ENCODE measurements at regions not wholly inside any gene's neighbourhood (a gene's known extent, or its start where the extent isn't known, plus 50 kb on each side); places are given as distances from the start of the nearest gene placed in this dataset.
A peak's percentile ranks its signal among the peaks of the same experiment; 100 is the strongest.

- intact Hi-C loops (cut with micrococcal nuclease): loop anchor here (5.0 kb wide), 1 partner anchor 61 kb away; no protein-coding TSS in a partner anchor
- Histone ChIP-seq H3K9me3 (replicated peaks in 1 of 2; ENCODE audit: control insufficient read depth in 1 of 2, insufficient read depth in 1 of 2, low read length in 2 of 2) (no peaks in the 10 kb centered on the region), H3K4me3 (replicated peaks in 1 of 3; ENCODE audit: low read depth in 2 of 3, low read length in 3 of 3) (peak overlapping the region in 1 of 3 experiments; percentile 15), H3K9ac (ENCODE audit: insufficient read depth, low read length, poor library complexity, severe bottlenecking) (no peak overlapping the region), H3K79me2 (ENCODE audit: insufficient read depth, low read length) (no peaks in the 10 kb centered on the region), H3K27me3 (ENCODE audit: control insufficient read depth in 2 of 2, insufficient read depth in 2 of 2, low read length in 2 of 2) (no peaks in the 10 kb centered on the region), H4K20me1 (ENCODE audit: insufficient read depth, low read length) (no peaks in the 10 kb centered on the region), H3K27ac (ENCODE audit: low read depth in 1 of 2, low read length in 2 of 2) (peak overlapping the region in 1 of 2 donors; percentile 29), H3K4me1 (ENCODE audit: control insufficient read depth in 1 of 2, insufficient read depth in 2 of 2, low read length in 2 of 2) (peaks cover 49 to 52% of the 10 kb centered on the region in 2 donors), H3K4me2 (replicated peaks; ENCODE audit: extremely low read depth, low read length, poor library complexity, severe bottlenecking) (peak overlapping the region; percentile 13), H2AFZ (ENCODE audit: insufficient read depth, low read depth, low read length, poor library complexity, severe bottlenecking) (no peak overlapping the region), H3K36me3 (replicated peaks in 1 of 2; ENCODE audit: control insufficient read depth in 1 of 2, insufficient read depth in 2 of 2, low read length in 2 of 2) (no peaks in the 10 kb centered on the region)
- Mint-ChIP-seq H3K27me3 (ENCODE audit: low read depth in 3 of 3) (peaks cover 0 to 5% (median 5%) of the 10 kb centered on the region in 3 donors), H3K9me3 (peaks cover 0 to 2% (median 0%) of the 10 kb centered on the region in 7 donors), H3K4me1 (peaks cover 52% of the 10 kb centered on the region), H3K4me3 (no peak overlapping the region), H3K27ac (peak overlapping the region in 1 of 7 donors; percentile 33), H3K36me3 (no peaks in the 10 kb centered on the region)
- DNase-seq: no peak
- TF ChIP-seq CTCF (IDR thresholded peaks at IDR 0.05): no peak
- WGBS (ENCODE audit: insufficient coverage): no CpG with 5 or more reads among the region's 3 CpGs
Measured at GRCh38 chr9:89663614-89663970, 58.8 kb downstream of the GADD45G start.

GRCh38 chr9:89664010-89664409 lies 59.2 kb downstream of the GADD45G start:
- peaks cover 0 to 5% (median 4%) of the 10 kb centered on the region in 3 donors for H3K27me3 Mint-ChIP-seq (ENCODE audit: low read depth in 3 of 3)
- no peaks in the 10 kb centered on the region for H3K36me3 Mint-ChIP-seq
- H3K4me3 Mint-ChIP-seq: no peak overlapping the region
- intact Hi-C loops (cut with micrococcal nuclease): loop anchor here (5.0 kb wide), 1 partner anchor 62 kb away; no protein-coding TSS in a partner anchor
- H3K9me3 ChIP-seq (replicated peaks in 1 of 2; ENCODE audit: control insufficient read depth in 1 of 2, insufficient read depth in 1 of 2, low read length in 2 of 2): no peaks in the 10 kb centered on the region
- H3K27ac ChIP-seq (ENCODE audit: low read depth in 1 of 2, low read length in 2 of 2): no peak overlapping the region
- no peaks in the 10 kb centered on the region for H3K79me2 ChIP-seq (ENCODE audit: insufficient read depth, low read length)
- no peak overlapping the region for H3K9ac ChIP-seq (ENCODE audit: insufficient read depth, low read length, poor library complexity, severe bottlenecking)
- H3K27ac Mint-ChIP-seq: peak overlapping the region in 1 of 7 donors; percentile 66
- no peak for TF ChIP-seq CTCF (IDR thresholded peaks at IDR 0.05)
- no peak overlapping the region for H3K4me2 ChIP-seq (replicated peaks; ENCODE audit: extremely low read depth, low read length, poor library complexity, severe bottlenecking)
- H3K36me3 ChIP-seq (replicated peaks in 1 of 2; ENCODE audit: control insufficient read depth in 1 of 2, insufficient read depth in 2 of 2, low read length in 2 of 2): no peaks in the 10 kb centered on the region
- WGBS (ENCODE audit: insufficient coverage): 93% methylated on average over 3 of the region's 4 CpGs
- H3K4me1 ChIP-seq (ENCODE audit: control insufficient read depth in 1 of 2, insufficient read depth in 2 of 2, low read length in 2 of 2): peaks cover 49 to 50% of the 10 kb centered on the region in 2 donors
- DNase-seq: no peak
- H3K9me3 Mint-ChIP-seq: peaks cover 0 to 2% (median 0%) of the 10 kb centered on the region in 7 donors
- no peak overlapping the region for H3K4me3 ChIP-seq (replicated peaks in 1 of 3; ENCODE audit: low read depth in 2 of 3, low read length in 3 of 3)
- no peaks in the 10 kb centered on the region for H3K27me3 ChIP-seq (ENCODE audit: control insufficient read depth in 2 of 2, insufficient read depth in 2 of 2, low read length in 2 of 2)
- H4K20me1 ChIP-seq (ENCODE audit: insufficient read depth, low read length): no peaks in the 10 kb centered on the region
- H3K4me1 Mint-ChIP-seq: peaks cover 50% of the 10 kb centered on the region
- no peak overlapping the region for H2AFZ ChIP-seq (ENCODE audit: insufficient read depth, low read depth, low read length, poor library complexity, severe bottlenecking)
